BE2C (cell line): ENCODE measurements at regions not wholly inside any gene's neighbourhood (a gene's known extent, or its start where the extent isn't known, plus 50 kb on each side); places are given as distances from the start of the nearest gene placed in this dataset.

Experiments used
- DNase-seq: peaks from one replicate; pipeline ENCODE4 v3.0.0-alpha.2; 2020
- H3K27me3 ChIP-seq: fragments of 250-450 bp; sonication (Bioruptor Pico); 2 replicates; pipeline ENCODE4 v1.5.1; 2020; ENCODE audit warnings: mild to moderate bottlenecking
- H3K36me3 ChIP-seq: fragments of 250-450 bp; sonication (Bioruptor Pico); 2 replicates; pipeline ENCODE4 v1.5.1; 2020; ENCODE audit warnings: mild to moderate bottlenecking
- H3K4me1 ChIP-seq: fragments of 250-450 bp; sonication (Bioruptor Pico); 2 replicates; pipeline ENCODE4 v1.5.1; 2020
- H3K4me3 ChIP-seq: 2 replicates; pipeline ENCODE4 v1.5.1; 2011; ENCODE audit warnings: low read depth, low read length
- H3K9me3 ChIP-seq: fragments of 250-450 bp; sonication (Bioruptor Pico); 2 replicates; pipeline ENCODE4 v1.5.1; 2020
- CTCF ChIP-seq: IDR thresholded peaks from 2 replicates; pipeline ENCODE4 v1.5.1; 2012; ENCODE audit warnings: mild to moderate bottlenecking, low read depth, low read length

- Histone ChIP-seq H3K4me3 (no peak overlapping the region), H3K36me3 (no peaks in the 10 kb centered on the region), H3K4me1 (no peaks in the 10 kb centered on the region), H3K27me3 (no peaks in the 10 kb centered on the region), H3K9me3 (no peaks in the 10 kb centered on the region)
- DNase-seq, result no peak
- TF ChIP-seq CTCF, result no peak
Measured at GRCh38 chr2:139196754-139197153, 416.6 kb upstream of the NXPH2 start.

- H3K27me3 ChIP-seq, result no peaks in the 10 kb centered on the region
Measured at GRCh38 chr2:139194546-139194945, 414.4 kb upstream of the NXPH2 start.

GRCh38 chr2:139177041-139177440, 396.9 kb upstream of the NXPH2 start:
- Histone ChIP-seq H3K4me1 (peaks cover 5% of the 10 kb centered on the region), H3K27me3 (no peaks in the 10 kb centered on the region), H3K9me3 (no peaks in the 10 kb centered on the region), H3K4me3 (no peak overlapping the region), H3K36me3 (no peaks in the 10 kb centered on the region)
- no peak for TF ChIP-seq CTCF
- DNase-seq, result peak; percentile 68

More at GRCh38 chr2:139194546-139194945, 414.4 kb upstream of the NXPH2 start:
- no peak for TF ChIP-seq CTCF
- Histone ChIP-seq H3K36me3 (no peaks in the 10 kb centered on the region), H3K4me1 (no peaks in the 10 kb centered on the region), H3K9me3 (no peaks in the 10 kb centered on the region), H3K4me3 (no peak overlapping the region)
- no peak for DNase-seq

GRCh38 chr2:139175510-139175909, 395.3 kb upstream of the NXPH2 start:
- H3K4me3 ChIP-seq, result no peak overlapping the region
- no peak for TF ChIP-seq CTCF
- no peak for DNase-seq

GRCh38 chr2:139170406-139170805, 390.2 kb upstream of the NXPH2 start:
- Histone ChIP-seq H3K27me3 (no peaks in the 10 kb centered on the region), H3K4me3 (no peak overlapping the region), H3K9me3 (no peaks in the 10 kb centered on the region), H3K4me1 (peaks cover 8% of the 10 kb centered on the region), H3K36me3 (no peaks in the 10 kb centered on the region)
- no peak for DNase-seq
- no peak for TF ChIP-seq CTCF

More at GRCh38 chr2:139175510-139175909, 395.3 kb upstream of the NXPH2 start:
- no peaks in the 10 kb centered on the region for H3K9me3 ChIP-seq
- no peaks in the 10 kb centered on the region for H3K27me3 ChIP-seq
- no peaks in the 10 kb centered on the region for H3K36me3 ChIP-seq
- H3K4me1 ChIP-seq, result peaks cover 8% of the 10 kb centered on the region

GRCh38 chr2:139165601-139166000, 385.4 kb upstream of the NXPH2 start:
- Histone ChIP-seq H3K4me3 (no peak overlapping the region), H3K4me1 (no peaks in the 10 kb centered on the region; the same call in 1 of the 2 replicates), H3K36me3 (no peaks in the 10 kb centered on the region), H3K27me3 (no peaks in the 10 kb centered on the region), H3K9me3 (no peaks in the 10 kb centered on the region)
- no peak for TF ChIP-seq CTCF
- no peak for DNase-seq
